Cardiac muscle cell (in vitro differentiated cells and primary cell): ENCODE measurements at regions not wholly inside any gene's neighbourhood (a gene's known extent, or its start where the extent isn't known, plus 50 kb on each side); places are given as distances from the start of the nearest gene placed in this dataset.

Experiments used
- DNase-seq, 2 donors: peaks; one replicate each; pipeline versions ENCODE4 v3.0.0 to v3.0.0-alpha.2; 2010 to 2017; ENCODE audit warnings: low read depth in 1 of 2, low spot score in 1 of 2
- H3K27ac ChIP-seq: fragments of 200-600 bp; sonication (generic); 2 replicates; pipeline ENCODE4 v1.5.1; 2016
- H3K27me3 ChIP-seq: fragments of 200-600 bp; sonication (generic); 2 replicates; pipeline ENCODE4 v1.6.0; 2016; ENCODE audit warnings: control low read depth
- H3K36me3 ChIP-seq: fragments of 200-600 bp; sonication (generic); 2 replicates; pipeline ENCODE4 v1.5.1; 2016; ENCODE audit warnings: control low read depth
- H3K4me1 ChIP-seq: fragments of 200-600 bp; sonication (generic); 2 replicates; pipeline ENCODE4 v1.8.1; 2017; ENCODE audit warnings: low read depth, mild to moderate bottlenecking, mixed run types
- H3K4me3 ChIP-seq: fragments of 200-600 bp; sonication (generic); 2 replicates; pipeline ENCODE4 v1.5.1; 2016; ENCODE audit warnings: mild to moderate bottlenecking
- H3K9me3 ChIP-seq: fragments of 200-600 bp; sonication (generic); 2 replicates; pipeline ENCODE4 v1.5.1; 2017; ENCODE audit warnings: low read depth, mild to moderate bottlenecking, control low read depth
- TF ChIP-seq, protein P1 (sequence below): IDR thresholded peaks from 2 replicates; pipeline ENCODE4 v1.5.1; 2012; ENCODE audit warnings: low read depth, mild to moderate bottlenecking, low read length

DNA sequence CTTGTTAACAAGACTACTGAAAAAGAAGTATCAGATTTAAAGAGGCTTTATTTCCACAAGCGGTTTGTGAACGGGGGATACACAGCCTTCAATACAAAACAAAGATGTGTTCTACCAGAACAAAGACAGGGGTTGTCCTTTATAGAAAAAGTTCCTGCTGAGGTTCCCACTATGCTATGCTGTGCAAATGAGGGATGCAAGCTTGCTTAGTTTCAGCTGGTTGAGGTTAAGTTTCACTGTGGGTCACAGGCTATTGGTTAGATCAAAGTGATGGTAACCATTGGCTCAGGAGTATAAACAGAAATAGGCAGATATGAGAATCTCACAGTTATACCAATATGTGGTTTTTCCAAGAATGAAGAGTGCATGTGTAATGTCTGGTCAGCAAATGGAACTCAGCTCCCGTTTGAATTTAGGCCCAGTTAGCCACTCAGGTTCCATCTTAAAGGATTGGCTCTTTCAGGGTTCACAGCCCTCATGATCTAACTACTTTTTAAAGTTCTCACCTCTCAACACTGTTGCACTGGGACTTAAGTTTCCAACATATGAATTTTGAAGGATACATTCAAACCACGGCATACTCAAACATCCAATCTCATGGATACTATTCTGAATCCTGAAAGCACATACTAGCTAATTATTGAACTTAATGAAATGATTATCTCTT is 215.4 kb upstream of the DCN start:
- TF ChIP-seq, protein P1, sequence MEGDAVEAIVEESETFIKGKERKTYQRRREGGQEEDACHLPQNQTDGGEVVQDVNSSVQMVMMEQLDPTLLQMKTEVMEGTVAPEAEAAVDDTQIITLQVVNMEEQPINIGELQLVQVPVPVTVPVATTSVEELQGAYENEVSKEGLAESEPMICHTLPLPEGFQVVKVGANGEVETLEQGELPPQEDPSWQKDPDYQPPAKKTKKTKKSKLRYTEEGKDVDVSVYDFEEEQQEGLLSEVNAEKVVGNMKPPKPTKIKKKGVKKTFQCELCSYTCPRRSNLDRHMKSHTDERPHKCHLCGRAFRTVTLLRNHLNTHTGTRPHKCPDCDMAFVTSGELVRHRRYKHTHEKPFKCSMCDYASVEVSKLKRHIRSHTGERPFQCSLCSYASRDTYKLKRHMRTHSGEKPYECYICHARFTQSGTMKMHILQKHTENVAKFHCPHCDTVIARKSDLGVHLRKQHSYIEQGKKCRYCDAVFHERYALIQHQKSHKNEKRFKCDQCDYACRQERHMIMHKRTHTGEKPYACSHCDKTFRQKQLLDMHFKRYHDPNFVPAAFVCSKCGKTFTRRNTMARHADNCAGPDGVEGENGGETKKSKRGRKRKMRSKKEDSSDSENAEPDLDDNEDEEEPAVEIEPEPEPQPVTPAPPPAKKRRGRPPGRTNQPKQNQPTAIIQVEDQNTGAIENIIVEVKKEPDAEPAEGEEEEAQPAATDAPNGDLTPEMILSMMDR = no peak
- no peak overlapping the region for H3K4me3 ChIP-seq
- DNase-seq = no peak
- H3K27me3 ChIP-seq = no peaks in the 10 kb centered on the region
- no peaks in the 10 kb centered on the region for H3K9me3 ChIP-seq
- no peak overlapping the region for H3K27ac ChIP-seq
- peaks cover 13% of the 10 kb centered on the region for H3K4me1 ChIP-seq
- H3K36me3 ChIP-seq = no peaks in the 10 kb centered on the region

- TF ChIP-seq, protein P1 = no peak
- DNase-seq = no peak
Measured at GRCh38 chr12:91396293-91396692, 213.7 kb upstream of the DCN start.

DNA sequence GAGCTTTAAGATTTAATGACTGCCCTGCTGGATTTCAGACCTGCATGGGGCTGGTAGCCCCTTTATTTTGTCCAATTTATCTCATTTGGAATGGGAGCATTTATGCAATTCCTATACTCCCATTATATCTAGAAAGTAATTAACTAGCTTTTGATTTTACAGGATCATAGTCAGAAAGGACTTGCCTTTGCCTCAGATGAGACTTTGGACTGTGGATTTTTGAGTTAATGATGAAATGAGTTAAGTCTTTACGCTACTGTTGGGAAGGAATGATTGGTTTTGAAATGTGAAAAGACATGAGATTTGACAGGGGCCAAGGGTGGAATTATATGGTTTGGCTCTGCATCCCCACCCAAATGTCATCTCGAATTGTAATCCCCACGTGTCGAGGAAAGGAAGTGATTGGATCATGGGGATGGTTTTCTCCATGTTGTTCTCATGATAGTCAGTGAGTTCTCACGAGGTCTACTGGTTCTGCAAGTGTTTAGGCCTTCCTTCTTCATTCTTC is 213.1 kb upstream of the DCN start:
- Histone ChIP-seq H3K27ac (no peak overlapping the region), H3K4me1 (peaks cover 13% of the 10 kb centered on the region), H3K9me3 (no peaks in the 10 kb centered on the region), H3K36me3 (no peaks in the 10 kb centered on the region), H3K27me3 (no peaks in the 10 kb centered on the region), H3K4me3 (no peak overlapping the region)
- no peak for DNase-seq
- TF ChIP-seq, protein P1 = no peak

More at GRCh38 chr12:91396293-91396692, 213.7 kb upstream of the DCN start:
- Histone ChIP-seq H3K9me3 (no peaks in the 10 kb centered on the region), H3K36me3 (no peaks in the 10 kb centered on the region), H3K4me3 (no peak overlapping the region), H3K4me1 (peaks cover 13% of the 10 kb centered on the region), H3K27me3 (no peaks in the 10 kb centered on the region), H3K27ac (no peak overlapping the region)

DNA sequence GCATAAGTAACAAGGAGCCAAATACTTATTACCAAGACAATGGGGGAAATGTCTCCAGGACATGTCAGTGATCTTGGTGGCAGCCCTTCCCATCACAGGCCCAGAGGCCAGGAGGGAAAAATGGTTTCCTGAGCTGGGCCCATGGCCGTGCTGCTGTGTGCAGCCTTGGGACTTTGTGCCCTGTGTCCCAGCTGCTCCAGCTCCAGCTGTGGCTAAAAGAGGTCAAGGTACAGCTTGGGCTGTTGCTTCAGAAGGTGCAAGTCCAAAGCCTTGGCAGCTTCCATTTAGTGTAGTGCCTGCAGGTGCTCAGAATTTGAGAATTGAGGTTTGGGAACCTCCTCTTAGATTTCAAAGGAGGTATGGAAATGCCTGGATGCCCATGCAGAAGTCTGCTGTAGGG is 212.3 kb upstream of the DCN start:
- TF ChIP-seq, protein P1 = no peak
- H3K36me3 ChIP-seq = no peaks in the 10 kb centered on the region
- peaks cover 8% of the 10 kb centered on the region for H3K4me1 ChIP-seq
- no peak overlapping the region for H3K27ac ChIP-seq
- H3K4me3 ChIP-seq = no peak overlapping the region
- no peak for DNase-seq
- no peaks in the 10 kb centered on the region for H3K27me3 ChIP-seq
- H3K9me3 ChIP-seq = no peaks in the 10 kb centered on the region

GRCh38 chr12:91388573-91388972 is 206.0 kb upstream of the DCN start:
- H3K4me1 ChIP-seq = peaks cover 6% of the 10 kb centered on the region
- no peaks in the 10 kb centered on the region for H3K27me3 ChIP-seq
- no peaks in the 10 kb centered on the region for H3K9me3 ChIP-seq
- DNase-seq = no peak
- TF ChIP-seq, protein P1 = no peak
- H3K36me3 ChIP-seq = no peaks in the 10 kb centered on the region
- H3K27ac ChIP-seq = no peak overlapping the region
- no peak overlapping the region for H3K4me3 ChIP-seq
